H1 (cell line): ENCODE measurements at regions not wholly inside any gene's neighbourhood (a gene's known extent, or its start where the extent isn't known, plus 50 kb on each side); places are given as distances from the start of the nearest gene placed in this dataset.

Experiments
- CTCF ChIA-PET: fragments of 300-600 bp; sonication (Branson Sonifier 250); formaldehyde crosslinking; loops from one replicate; lab custom pipeline; 2021; ENCODE audit not compliant: partially characterized antibody; lab: Charles Lee
- POLR2A ChIA-PET: fragments of 300-600 bp; sonication (Branson Sonifier 250); formaldehyde crosslinking; loops from one replicate; lab custom pipeline; 2021; ENCODE audit warnings: inconsistent platforms; ENCODE audit not compliant: partially characterized antibody; lab: Charles Lee
- DNase-seq, 2 experiments: peaks; one replicate each; pipeline versions ENCODE4 v3.0.0 to v3.0.0-alpha.2; 2010 to 2022; ENCODE audit warnings: low spot score in 2 of 2, low read depth in 1 of 2, mixed read lengths in 1 of 2
- FAIRE-seq: peaks from 2 replicates; lab custom pipeline; 2011; peaks lifted over from hg19 to GRCh38; lab: Jason Lieb, UNC
- H2AFZ ChIP-seq: 2 replicates; pipeline ENCODE4 v1.8.1; 2012; ENCODE audit warnings: low read length, inconsistent platforms
- H2AK5ac ChIP-seq: 2 replicates; pipeline ENCODE4 v1.6.1; 2013; ENCODE audit warnings: low read depth, low read length
- H2BK120ac ChIP-seq: replicated peaks from 2 replicates; pipeline ENCODE3; 2013; ENCODE audit warnings: low read depth, low read length, inconsistent platforms
- H2BK12ac ChIP-seq: 2 replicates; pipeline ENCODE4 v1.6.1; 2013; ENCODE audit warnings: low read depth, low read length
- H2BK15ac ChIP-seq: 2 replicates; pipeline ENCODE4 v1.6.1; 2013; ENCODE audit warnings: low read length
- H2BK20ac ChIP-seq: 2 replicates; pipeline ENCODE4 v1.6.1; 2013; ENCODE audit warnings: low read length
- H2BK5ac ChIP-seq: 2 replicates; pipeline ENCODE4 v1.6.1; 2013; ENCODE audit warnings: low read depth, low read length
- H3K14ac ChIP-seq: 2 replicates; pipeline ENCODE4 v1.6.1; 2013; ENCODE audit warnings: inconsistent platforms; ENCODE audit not compliant: insufficient read length
- H3K18ac ChIP-seq: 2 replicates; pipeline ENCODE4 v1.6.1; 2013; ENCODE audit warnings: low read length; ENCODE audit errors: extremely low read depth
- H3K23ac ChIP-seq: 2 replicates; pipeline ENCODE4 v1.6.1; 2013; ENCODE audit warnings: inconsistent platforms; ENCODE audit not compliant: insufficient read length
- H3K23me2 ChIP-seq: 2 replicates; pipeline ENCODE4 v1.6.1; 2013; ENCODE audit warnings: low read depth, low read length
- H3K27ac ChIP-seq: 2 replicates; pipeline ENCODE4 v1.6.1; 2011; ENCODE audit warnings: low read depth, low read length, inconsistent platforms
- H3K27me3 ChIP-seq, 4 experiments: replicated peaks in 1 of 4; 1 replicate in 1 of 4; 2 replicates in 3 of 4; pipeline versions ENCODE4 v1.6.1 to v1.8.1; 2011 to 2013; ENCODE audit warnings: low read length in 3 of 4, mild to moderate bottlenecking in 3 of 4, inconsistent platforms in 2 of 4, mixed read lengths in 2 of 4, moderate library complexity in 1 of 4; ENCODE audit not compliant: control insufficient read depth in 3 of 4, insufficient read depth in 3 of 4; ENCODE audit errors: extremely low read depth in 1 of 4
- H3K36me3 ChIP-seq, 4 experiments: 2 replicates each; pipeline versions ENCODE4 v1.6.1 to v1.8.1; 2011 to 2013; ENCODE audit warnings: mild to moderate bottlenecking in 4 of 4, low read length in 3 of 4, moderate library complexity in 2 of 4, control low read depth in 1 of 4, inconsistent platforms in 1 of 4; ENCODE audit not compliant: insufficient read depth in 4 of 4, control insufficient read depth in 2 of 4
- H3K4ac ChIP-seq: replicated peaks from 2 replicates; pipeline ENCODE3; 2013; ENCODE audit warnings: low read length, low read depth, mixed read lengths, inconsistent platforms; ENCODE audit not compliant: insufficient read length
- H3K4me1 ChIP-seq, 4 experiments: replicated peaks in 1 of 4; 1 replicate in 1 of 4; 2 replicates in 3 of 4; pipeline versions ENCODE4 v1.6.1 to v1.8.1; 2011 to 2013; ENCODE audit warnings: low read length in 3 of 4, inconsistent platforms in 2 of 4, mixed read lengths in 1 of 4; ENCODE audit not compliant: insufficient read depth in 4 of 4, control insufficient read depth in 3 of 4
- H3K4me2 ChIP-seq, 2 experiments: 2 replicates each; pipeline versions ENCODE4 v1.6.1 to v1.8.1; 2011 to 2013; ENCODE audit warnings: low read depth in 2 of 2, low read length in 2 of 2, control low read depth in 1 of 2, inconsistent platforms in 1 of 2, mild to moderate bottlenecking in 1 of 2; ENCODE audit not compliant: insufficient read depth in 1 of 2
- H3K4me3 ChIP-seq, 4 experiments: fragments of 200-600, 300-600 bp in 1 of 4; sonication (generic), shearing (Covaris generic), sonication (Bioruptor Twin) in 1 of 4; 2 replicates each; pipeline versions ENCODE4 v1.5.1 to v1.8.1; 2011 to 2016; ENCODE audit warnings: low read length in 4 of 4, low read depth in 3 of 4, control low read depth in 2 of 4, inconsistent platforms in 2 of 4, mild to moderate bottlenecking in 2 of 4, mixed read lengths in 1 of 4, moderate library complexity in 1 of 4; ENCODE audit not compliant: insufficient read depth in 2 of 4; ENCODE audit errors: extremely low read depth in 1 of 4
- H3K56ac ChIP-seq: replicated peaks from 2 replicates; pipeline ENCODE3; 2013; ENCODE audit warnings: low read depth, mild to moderate bottlenecking, mixed read lengths, low read length, inconsistent platforms; ENCODE audit not compliant: insufficient read length
- H3K79me1 ChIP-seq: 2 replicates; pipeline ENCODE4 v1.6.1; 2013; ENCODE audit warnings: low read depth, low read length, control low read depth
- H3K79me2 ChIP-seq, 2 experiments: 2 replicates each; pipeline versions ENCODE4 v1.6.1 to v1.8.1; 2012 to 2013; ENCODE audit warnings: low read length in 2 of 2, mild to moderate bottlenecking in 2 of 2, inconsistent platforms in 1 of 2; ENCODE audit not compliant: insufficient read depth in 2 of 2, control insufficient read depth in 1 of 2
- H3K9ac ChIP-seq, 4 experiments: replicated peaks in 1 of 4; 1 replicate in 1 of 4; 2 replicates in 3 of 4; pipeline versions ENCODE4 v1.6.1 to v1.8.1; 2011 to 2013; ENCODE audit warnings: low read depth in 3 of 4, low read length in 3 of 4, control low read depth in 2 of 4, mild to moderate bottlenecking in 2 of 4, moderate library complexity in 2 of 4, inconsistent platforms in 1 of 4; ENCODE audit errors: extremely low read depth in 1 of 4
- H3K9me3 ChIP-seq, 2 experiments: 2 replicates each; pipeline versions ENCODE4 v1.6.1 to v1.8.1; 2012 to 2013; ENCODE audit warnings: mild to moderate bottlenecking in 2 of 2, moderate library complexity in 2 of 2, control low read depth in 1 of 2, inconsistent platforms in 1 of 2, low read depth in 1 of 2, low read length in 1 of 2, mixed read lengths in 1 of 2; ENCODE audit not compliant: insufficient read depth in 2 of 2
- H4K20me1 ChIP-seq, 2 experiments: replicated peaks in 1 of 2; 2 replicates each; pipeline versions ENCODE3 to v1.8.1; 2011 to 2013; ENCODE audit warnings: inconsistent platforms in 2 of 2, low read length in 2 of 2, mild to moderate bottlenecking in 1 of 2; ENCODE audit not compliant: insufficient read depth in 2 of 2, control insufficient read depth in 1 of 2
- H4K5ac ChIP-seq: 2 replicates; pipeline ENCODE4 v1.6.1; 2013; ENCODE audit warnings: low read length, low read depth, mixed read lengths, inconsistent platforms; ENCODE audit not compliant: insufficient read length
- H4K8ac ChIP-seq: 2 replicates; pipeline ENCODE4 v1.8.0; 2013; ENCODE audit warnings: mild to moderate bottlenecking, moderate library complexity, low read length, inconsistent platforms; ENCODE audit not compliant: insufficient read depth; ENCODE audit errors: extremely low read depth
- H4K91ac ChIP-seq: replicated peaks from 2 replicates; pipeline ENCODE3; 2013; ENCODE audit warnings: low read length, mixed read lengths, inconsistent platforms; ENCODE audit not compliant: insufficient read length
- BACH1 ChIP-seq: IDR thresholded peaks from 2 replicates; pipeline ENCODE4 v1.6.1; 2012; ENCODE audit warnings: low read length, improper control_type of control experiment
- CREB1 ChIP-seq: IDR thresholded peaks from 2 replicates; pipeline ENCODE4 v1.6.1; 2012; ENCODE audit warnings: inconsistent platforms
- EGR1 ChIP-seq: IDR thresholded peaks from 2 replicates; pipeline ENCODE4 v1.6.1; 2011; ENCODE audit warnings: low read depth, low read length, borderline replicate concordance
- GABPA ChIP-seq: IDR thresholded peaks from 2 replicates; pipeline ENCODE4 v1.6.1; 2011; ENCODE audit warnings: mild to moderate bottlenecking, low read length, moderate library complexity, borderline replicate concordance; ENCODE audit not compliant: insufficient read depth
- GTF2F1 ChIP-seq: IDR thresholded peaks from 2 replicates; pipeline ENCODE4 v1.6.1; 2012; ENCODE audit warnings: low read depth, low read length, improper control_type of control experiment, borderline replicate concordance
- KDM1A ChIP-seq: fragments of 200-600, 300-600 bp; sonication (generic); IDR thresholded peaks from 2 replicates; pipeline ENCODE4 v1.7.1; 2016; ENCODE audit warnings: mild to moderate bottlenecking, low read length, borderline replicate concordance
- MAFK ChIP-seq: IDR thresholded peaks from 2 replicates; pipeline ENCODE4 v1.6.1; 2012; ENCODE audit warnings: low read depth, mild to moderate bottlenecking, improper control_type of control experiment, low read length
- RNF2 ChIP-seq: fragments of 200-900, 300-1000 bp; sonication (generic); IDR thresholded peaks from 2 replicates; pipeline ENCODE4 v1.7.1; 2016; ENCODE audit warnings: borderline replicate concordance, low read depth, mild to moderate bottlenecking, antibody characterized with exemption, low read length; ENCODE audit not compliant: poor library complexity, severe bottlenecking; ENCODE audit errors: missing control alignments
- SIN3A ChIP-seq, 2 experiments: IDR thresholded peaks in 1 of 2; conservative IDR thresholded peaks in 1 of 2; 2 replicates each; pipeline ENCODE4 v1.6.1; 2011 to 2012; ENCODE audit warnings: low read length in 2 of 2, improper control_type of control experiment in 1 of 2, low read depth in 1 of 2, mild to moderate bottlenecking in 1 of 2
- SP2 ChIP-seq: IDR thresholded peaks from 2 replicates; pipeline ENCODE4 v1.6.1; 2012; ENCODE audit warnings: mild to moderate bottlenecking, low read length, inconsistent platforms
- SUZ12 ChIP-seq: fragments of 200-600 bp; sonication (generic); IDR thresholded peaks from 2 replicates; pipeline ENCODE4 v1.6.1; 2012; ENCODE audit warnings: mild to moderate bottlenecking, inconsistent platforms, low read length, moderate library complexity, mixed read lengths
- TBP ChIP-seq: IDR thresholded peaks from 2 replicates; pipeline ENCODE4 v1.6.1; 2011; ENCODE audit warnings: low read depth, low read length, improper control_type of control experiment
- WGBS, 2 experiments: shearing (Covaris generic) in 1 of 2; methylation state at CpG; one replicate each; pipeline versions ENCODE4 v1.1.6 to v1.1.7; 2013 to 2015; ENCODE audit warnings: low lambda C conversion rate in 2 of 2, mixed read lengths in 2 of 2, inconsistent platforms in 1 of 2, low coverage in 1 of 2, missing lambda C conversion rate in 1 of 2; ENCODE audit not compliant: insufficient replicate concordance in 2 of 2, insufficient coverage in 1 of 2, insufficient read length in 1 of 2; ENCODE audit errors: extremely low coverage in 1 of 2, missing lambda C conversion rate in 1 of 2; 5-methylcytosine and 5-hydroxymethylcytosine counted together

- Histone ChIP-seq H2BK20ac (no peak overlapping the region), H2BK5ac (no peak overlapping the region), H3K9me3 (no peaks in the 10 kb centered on the region), H3K56ac (no peak overlapping the region), H3K23me2 (no peaks in the 10 kb centered on the region), H2AK5ac (no peak overlapping the region), H3K9ac (no peak overlapping the region), H3K4me1 (no peaks in the 10 kb centered on the region), H3K27me3 (peaks cover 0 to 1% (median 0%) of the 10 kb centered on the region in 4 experiments; a peak in 1 of 7 replicates), H4K8ac (no peak overlapping the region), H2BK12ac (peak overlapping the region; percentile 62; the same call in 1 of the 2 replicates), H4K91ac (no peak overlapping the region), H3K14ac (no peak overlapping the region), H3K27ac (no peak overlapping the region), H3K18ac (no peak overlapping the region), H2BK120ac (no peak overlapping the region), H4K5ac (no peak overlapping the region), H2AFZ (no peak overlapping the region), H3K4me3 (no peak overlapping the region), H4K20me1 (no peaks in the 10 kb centered on the region), H3K79me1 (no peaks in the 10 kb centered on the region), H2BK15ac (no peak overlapping the region), H3K36me3 (no peaks in the 10 kb centered on the region), H3K4ac (no peak overlapping the region), H3K79me2 (no peaks in the 10 kb centered on the region), H3K4me2 (no peak overlapping the region), H3K23ac (no peak overlapping the region)
- FAIRE-seq (no peak), DNase-seq (no peak)
- 94% methylated on average over 11 of the region's 11 CpGs; no CpG with 5 or more reads in 1 of the 2 experiments for WGBS, 2 experiments
- TF ChIP-seq TBP, result no peak
- no peak for TF ChIP-seq CREB1
- no peak for TF ChIP-seq SIN3A (conservative IDR thresholded peaks at IDR 0.05 in 1 of 2, IDR thresholded peaks at IDR 0.05 in 1 of 2; ENCODE audit: low read depth in 1 of 2, low read length in 2 of 2)
- TF ChIP-seq BACH1, result no peak
- no peak for TF ChIP-seq GTF2F1
- TF ChIP-seq KDM1A, result no peak
- no peak for TF ChIP-seq MAFK
- no peak for TF ChIP-seq GABPA
- TF ChIP-seq SP2, result no peak
- TF ChIP-seq RNF2, result no peak
- no peak for TF ChIP-seq SUZ12
- no peak for TF ChIP-seq EGR1
- CTCF ChIA-PET, result interaction anchor here (0.8 kb wide), 1 partner anchor 47 kb away, joined by 3 read pairs; no protein-coding TSS in a partner anchor
- POLR2A ChIA-PET, result no interaction called here
Observed at GRCh38 chr2:11938196-11938595, 191.8 kb downstream of the LPIN1 start.
